Neural cell (in vitro differentiated cells): ENCODE measurements at regions not wholly inside any gene's neighbourhood (a gene's known extent, or its start where the extent isn't known, plus 50 kb on each side); places are given as distances from the start of the nearest gene placed in this dataset.
"Not testable (repeated sequence)": the region's sequence is repeated elsewhere in the genome, so short reads cannot be mapped to it uniquely, and the experiment has no call there.

Experiments
- H2AFZ ChIP-seq: fragments of 200-600, 300-800 bp; sonication (generic), shearing (Covaris generic); 2 replicates; pipeline ENCODE4 v1.6.0; 2014; ENCODE audit warnings: low read depth, mild to moderate bottlenecking, antibody characterized with exemption, low read length, moderate library complexity
- H3F3A ChIP-seq: fragments of 200-600 bp; shearing (Covaris generic); 2 replicates; pipeline ENCODE4 v1.6.1; 2016; ENCODE audit warnings: mild to moderate bottlenecking, moderate library complexity, mixed read lengths, antibody characterized with exemption, low read length; ENCODE audit not compliant: insufficient read depth, poor library complexity, severe bottlenecking
- H3K27ac ChIP-seq: fragments of 200-600, 300-800 bp; sonication (generic), shearing (Covaris generic); 2 replicates; pipeline ENCODE4 v1.5.1; 2014; ENCODE audit warnings: mild to moderate bottlenecking, low read length, moderate library complexity
- H3K27me3 ChIP-seq: fragments of 300-800, 200-600 bp; sonication (generic), shearing (Covaris generic); 2 replicates; pipeline ENCODE4 v1.6.0; 2014; ENCODE audit warnings: mild to moderate bottlenecking, low read depth, low read length, moderate library complexity; ENCODE audit not compliant: insufficient read depth
- H3K36me3 ChIP-seq: fragments of 300-800, 200-600 bp; sonication (generic), shearing (Covaris generic); 2 replicates; pipeline ENCODE4 v1.5.1; 2014; ENCODE audit warnings: mild to moderate bottlenecking, antibody characterized with exemption, low read length, moderate library complexity; ENCODE audit not compliant: insufficient read depth
- H3K4me2 ChIP-seq: fragments of 300-800, 200-600 bp; sonication (generic), shearing (Covaris generic); 2 replicates; pipeline ENCODE4 v1.6.0; 2014; ENCODE audit warnings: mild to moderate bottlenecking, low read length
- H3K4me3 ChIP-seq: fragments of 300-800, 200-600 bp; sonication (generic), shearing (Covaris generic); 2 replicates; pipeline ENCODE4 v1.5.1; 2014; ENCODE audit warnings: mild to moderate bottlenecking, low read length, moderate library complexity
- H3K79me2 ChIP-seq: fragments of 200-600 bp; shearing (Covaris generic); replicated peaks from 2 replicates; pipeline ENCODE4 v1.6.0; 2014; ENCODE audit warnings: mild to moderate bottlenecking, low read length, moderate library complexity; ENCODE audit not compliant: insufficient read depth
- H3K9ac ChIP-seq: fragments of 300-800, 200-600 bp; sonication (generic), shearing (Covaris generic); 2 replicates; pipeline ENCODE4 v1.6.1; 2016; ENCODE audit warnings: mild to moderate bottlenecking, low read length, mixed read lengths
- H3K9me2 ChIP-seq: fragments of 200-600 bp; shearing (Covaris generic); 2 replicates; pipeline ENCODE4 v1.6.1; 2016; ENCODE audit warnings: mild to moderate bottlenecking, low read length, mixed read lengths; ENCODE audit not compliant: insufficient read depth
- H3K9me3 ChIP-seq: fragments of 200-600, 300-800 bp; sonication (generic), shearing (Covaris generic); 2 replicates; pipeline ENCODE4 v1.6.1; 2016; ENCODE audit warnings: mild to moderate bottlenecking, mixed run types, low read length, moderate library complexity, mixed read lengths
- H4K20me1 ChIP-seq: fragments of 200-600 bp; shearing (Covaris generic); 2 replicates; pipeline ENCODE4 v1.6.1; 2016; ENCODE audit warnings: mild to moderate bottlenecking, mixed run types; ENCODE audit not compliant: insufficient read depth
- EP300 ChIP-seq: fragments of 450-650 bp; conservative IDR thresholded peaks from 2 replicates; pipeline ENCODE4 v1.6.1; 2014; ENCODE audit warnings: antibody characterized with exemption, mild to moderate bottlenecking, moderate library complexity; ENCODE audit not compliant: poor library complexity, severe bottlenecking
- EZH2 ChIP-seq: fragments of 200-600, 300-800 bp; shearing (Covaris generic), sonication (generic); IDR thresholded peaks from 2 replicates; pipeline ENCODE4 v1.6.1; 2014; ENCODE audit warnings: antibody characterized with exemption, low read length, borderline replicate concordance, mild to moderate bottlenecking; ENCODE audit not compliant: insufficient read depth, poor library complexity, severe bottlenecking
- MXI1 ChIP-seq: fragments of 450-650 bp; conservative IDR thresholded peaks from 2 replicates; pipeline ENCODE4 v1.6.1; 2014; ENCODE audit warnings: antibody characterized with exemption, mild to moderate bottlenecking; ENCODE audit not compliant: poor library complexity, severe bottlenecking
- POLR2AphosphoS5 ChIP-seq: IDR thresholded peaks from 2 replicates; pipeline ENCODE4 v1.6.1; 2012
- RAD21 ChIP-seq: fragments of 450-650 bp; conservative IDR thresholded peaks from 2 replicates; pipeline ENCODE4 v1.6.1; 2014; ENCODE audit warnings: antibody characterized with exemption, mild to moderate bottlenecking, moderate library complexity
- SMC3 ChIP-seq: fragments of 450-650 bp; conservative IDR thresholded peaks from 2 replicates; pipeline ENCODE4 v1.6.1; 2014; ENCODE audit warnings: antibody characterized with exemption, mild to moderate bottlenecking, moderate library complexity; ENCODE audit not compliant: poor library complexity
- TAF1 ChIP-seq: IDR thresholded peaks from 2 replicates; pipeline ENCODE4 v1.6.1; 2012; ENCODE audit warnings: low read depth
- TF ChIP-seq, protein P1 (sequence below): IDR thresholded peaks from 2 replicates; pipeline ENCODE4 v1.6.1; 2012; ENCODE audit warnings: borderline replicate concordance
- TF ChIP-seq, protein P2 (sequence below): fragments of 450-650 bp; IDR thresholded peaks from 2 replicates; pipeline ENCODE4 v1.5.1; 2014; ENCODE audit warnings: antibody characterized with exemption, mild to moderate bottlenecking, moderate library complexity; ENCODE audit not compliant: poor library complexity, severe bottlenecking

DNA sequence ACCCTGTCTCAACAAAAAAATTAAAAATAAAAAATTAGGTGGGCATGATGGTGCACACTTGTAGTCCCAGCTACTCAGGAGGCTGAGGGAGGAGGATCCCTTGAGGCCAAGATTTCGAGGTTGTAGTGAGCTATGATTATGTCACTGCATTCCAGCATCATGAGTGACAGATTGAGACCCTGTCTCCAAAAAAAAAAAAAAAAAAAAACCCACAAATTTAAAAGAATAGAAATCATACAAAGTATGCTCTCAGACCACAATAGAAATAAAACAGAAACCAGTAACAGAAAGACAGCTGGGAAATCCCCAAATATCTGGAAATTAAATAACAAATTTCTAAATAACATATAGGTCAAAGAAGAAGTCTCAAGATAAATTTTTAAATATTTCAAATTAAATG is 81.0 kb upstream of the HUWE1 start:
- Histone ChIP-seq H3K9me3 (no peaks in the 10 kb centered on the region), H2AFZ (no peak overlapping the region), H3F3A (no peaks in the 10 kb centered on the region), H4K20me1 (no peaks in the 10 kb centered on the region), H3K9ac (no peak overlapping the region), H3K4me2 (no peak overlapping the region), H3K27ac (no peak overlapping the region), H3K9me2 (no peaks in the 10 kb centered on the region), H3K4me3 (no peak overlapping the region), H3K79me2 (no peaks in the 10 kb centered on the region), H3K36me3 (no peaks in the 10 kb centered on the region), H3K27me3 (no peaks in the 10 kb centered on the region)
- TF ChIP-seq MXI1: no peak
- TF ChIP-seq TAF1: no peak
- TF ChIP-seq SMC3: no peak
- no peak for TF ChIP-seq EP300
- no peak for TF ChIP-seq EZH2
- no peak for TF ChIP-seq POLR2AphosphoS5
- TF ChIP-seq RAD21: no peak

GRCh38 chrX:53757181-53757580 is 70.7 kb upstream of the HUWE1 start:
- H3K9ac ChIP-seq, H3K79me2 ChIP-seq, H3F3A ChIP-seq, H3K9me2 ChIP-seq, H3K9me3 ChIP-seq, H2AFZ ChIP-seq, H3K27me3 ChIP-seq, H3K27ac ChIP-seq, H4K20me1 ChIP-seq, H3K4me3 ChIP-seq, H3K36me3 ChIP-seq, H3K4me2 ChIP-seq: not testable (repeated sequence)

DNA sequence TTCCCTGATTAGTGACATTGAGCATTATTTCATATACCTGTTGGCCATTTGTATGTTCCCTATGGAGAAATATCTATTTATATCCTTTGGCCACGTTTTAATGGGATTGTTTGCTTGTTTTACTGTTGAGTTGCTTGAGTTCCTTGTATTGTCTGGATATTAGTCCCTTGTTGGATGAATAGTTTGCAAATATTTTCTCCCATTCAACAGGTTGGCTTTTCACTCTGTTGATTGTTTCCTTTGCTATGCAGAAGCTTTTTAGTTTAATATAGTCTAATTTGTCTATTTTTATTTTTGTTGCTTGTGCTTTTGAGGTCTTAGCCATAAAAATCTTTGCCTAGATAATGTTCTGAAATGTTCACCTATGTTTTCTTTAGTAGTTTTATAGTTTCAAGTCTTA is 60.2 kb upstream of the HUWE1 start:
- TF ChIP-seq EZH2: no peak
- no peak for TF ChIP-seq RAD21
- TF ChIP-seq, protein P1, sequence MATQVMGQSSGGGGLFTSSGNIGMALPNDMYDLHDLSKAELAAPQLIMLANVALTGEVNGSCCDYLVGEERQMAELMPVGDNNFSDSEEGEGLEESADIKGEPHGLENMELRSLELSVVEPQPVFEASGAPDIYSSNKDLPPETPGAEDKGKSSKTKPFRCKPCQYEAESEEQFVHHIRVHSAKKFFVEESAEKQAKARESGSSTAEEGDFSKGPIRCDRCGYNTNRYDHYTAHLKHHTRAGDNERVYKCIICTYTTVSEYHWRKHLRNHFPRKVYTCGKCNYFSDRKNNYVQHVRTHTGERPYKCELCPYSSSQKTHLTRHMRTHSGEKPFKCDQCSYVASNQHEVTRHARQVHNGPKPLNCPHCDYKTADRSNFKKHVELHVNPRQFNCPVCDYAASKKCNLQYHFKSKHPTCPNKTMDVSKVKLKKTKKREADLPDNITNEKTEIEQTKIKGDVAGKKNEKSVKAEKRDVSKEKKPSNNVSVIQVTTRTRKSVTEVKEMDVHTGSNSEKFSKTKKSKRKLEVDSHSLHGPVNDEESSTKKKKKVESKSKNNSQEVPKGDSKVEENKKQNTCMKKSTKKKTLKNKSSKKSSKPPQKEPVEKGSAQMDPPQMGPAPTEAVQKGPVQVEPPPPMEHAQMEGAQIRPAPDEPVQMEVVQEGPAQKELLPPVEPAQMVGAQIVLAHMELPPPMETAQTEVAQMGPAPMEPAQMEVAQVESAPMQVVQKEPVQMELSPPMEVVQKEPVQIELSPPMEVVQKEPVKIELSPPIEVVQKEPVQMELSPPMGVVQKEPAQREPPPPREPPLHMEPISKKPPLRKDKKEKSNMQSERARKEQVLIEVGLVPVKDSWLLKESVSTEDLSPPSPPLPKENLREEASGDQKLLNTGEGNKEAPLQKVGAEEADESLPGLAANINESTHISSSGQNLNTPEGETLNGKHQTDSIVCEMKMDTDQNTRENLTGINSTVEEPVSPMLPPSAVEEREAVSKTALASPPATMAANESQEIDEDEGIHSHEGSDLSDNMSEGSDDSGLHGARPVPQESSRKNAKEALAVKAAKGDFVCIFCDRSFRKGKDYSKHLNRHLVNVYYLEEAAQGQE: no peak
- no peak for TF ChIP-seq POLR2AphosphoS5
- no peak for TF ChIP-seq SMC3
- no peak for TF ChIP-seq EP300
- TF ChIP-seq, protein P2, sequence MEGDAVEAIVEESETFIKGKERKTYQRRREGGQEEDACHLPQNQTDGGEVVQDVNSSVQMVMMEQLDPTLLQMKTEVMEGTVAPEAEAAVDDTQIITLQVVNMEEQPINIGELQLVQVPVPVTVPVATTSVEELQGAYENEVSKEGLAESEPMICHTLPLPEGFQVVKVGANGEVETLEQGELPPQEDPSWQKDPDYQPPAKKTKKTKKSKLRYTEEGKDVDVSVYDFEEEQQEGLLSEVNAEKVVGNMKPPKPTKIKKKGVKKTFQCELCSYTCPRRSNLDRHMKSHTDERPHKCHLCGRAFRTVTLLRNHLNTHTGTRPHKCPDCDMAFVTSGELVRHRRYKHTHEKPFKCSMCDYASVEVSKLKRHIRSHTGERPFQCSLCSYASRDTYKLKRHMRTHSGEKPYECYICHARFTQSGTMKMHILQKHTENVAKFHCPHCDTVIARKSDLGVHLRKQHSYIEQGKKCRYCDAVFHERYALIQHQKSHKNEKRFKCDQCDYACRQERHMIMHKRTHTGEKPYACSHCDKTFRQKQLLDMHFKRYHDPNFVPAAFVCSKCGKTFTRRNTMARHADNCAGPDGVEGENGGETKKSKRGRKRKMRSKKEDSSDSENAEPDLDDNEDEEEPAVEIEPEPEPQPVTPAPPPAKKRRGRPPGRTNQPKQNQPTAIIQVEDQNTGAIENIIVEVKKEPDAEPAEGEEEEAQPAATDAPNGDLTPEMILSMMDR: no peak
- no peak for TF ChIP-seq MXI1
- no peaks in the 10 kb centered on the region for H3F3A ChIP-seq
- no peaks in the 10 kb centered on the region for H3K27me3 ChIP-seq
- no peak overlapping the region for H3K27ac ChIP-seq
- H3K4me3 ChIP-seq: no peak overlapping the region
- H3K36me3 ChIP-seq: no peaks in the 10 kb centered on the region
- H4K20me1 ChIP-seq: no peaks in the 10 kb centered on the region
- no peak overlapping the region for H3K9ac ChIP-seq
- H3K9me2 ChIP-seq: no peaks in the 10 kb centered on the region
- H3K4me2 ChIP-seq: no peak overlapping the region
- no peaks in the 10 kb centered on the region for H3K9me3 ChIP-seq
- H2AFZ ChIP-seq: no peak overlapping the region
- no peaks in the 10 kb centered on the region for H3K79me2 ChIP-seq
